NB4 (cell line): ENCODE measurements at regions not wholly inside any gene's neighbourhood (a gene's known extent, or its start where the extent isn't known, plus 50 kb on each side); places are given as distances from the start of the nearest gene placed in this dataset.

Experiments
- DNase-seq: peaks from one replicate; pipeline ENCODE4 v3.0.0; 2010; ENCODE audit warnings: low read depth
- H3K4me3 ChIP-seq: one replicate; pipeline ENCODE4 v1.5.1; 2011; ENCODE audit warnings: mild to moderate bottlenecking, low read depth, low read length, moderate library complexity
- CTCF ChIP-seq: IDR thresholded peaks from one replicate; pipeline ENCODE4 v1.5.1; 2012; ENCODE audit warnings: low read depth, low read length
- MYC ChIP-seq: IDR thresholded peaks from 2 replicates; pipeline ENCODE4 v1.6.1; 2011; ENCODE audit warnings: low read depth, low read length
- POLR2A ChIP-seq: IDR thresholded peaks from 2 replicates; pipeline ENCODE4 v1.6.1; 2011; ENCODE audit warnings: mild to moderate bottlenecking; ENCODE audit not compliant: insufficient read length; ENCODE audit errors: extremely low read depth
- TF ChIP-seq, protein P1 (sequence below): IDR thresholded peaks from 2 replicates; pipeline ENCODE4 v1.6.1; 2011; ENCODE audit warnings: low read depth, low read length

DNA sequence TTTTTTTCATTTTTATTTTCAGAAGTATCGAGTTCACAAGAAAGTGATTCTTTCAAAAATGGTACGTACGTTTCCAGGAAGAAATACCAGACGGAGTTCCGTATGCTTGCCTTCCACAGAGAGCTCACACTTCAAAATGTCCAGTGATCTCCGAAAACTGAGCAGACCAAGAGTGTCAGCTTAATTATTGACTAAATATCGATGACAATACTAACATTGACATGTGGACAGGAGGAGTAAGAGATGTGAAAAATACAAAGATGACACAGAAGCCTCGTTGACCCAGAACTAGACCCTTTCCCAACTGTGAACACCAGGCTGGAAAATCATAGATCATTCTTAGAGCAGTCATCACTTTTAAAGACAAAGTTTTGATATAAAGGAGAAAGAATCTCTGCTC is 440.0 kb upstream of the POU3F3 start:
- DNase-seq, result no peak
- H3K4me3 ChIP-seq, result no peak overlapping the region
- TF ChIP-seq CTCF (no peak), POLR2A (no peak), MYC (no peak)
- TF ChIP-seq, protein P1, sequence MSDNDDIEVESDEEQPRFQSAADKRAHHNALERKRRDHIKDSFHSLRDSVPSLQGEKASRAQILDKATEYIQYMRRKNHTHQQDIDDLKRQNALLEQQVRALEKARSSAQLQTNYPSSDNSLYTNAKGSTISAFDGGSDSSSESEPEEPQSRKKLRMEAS, result no peak

- TF ChIP-seq POLR2A (no peak), CTCF (no peak), MYC (no peak)
- TF ChIP-seq, protein P1, result no peak
- no peak for DNase-seq
Measured at GRCh38 chr2:104415284-104415683, 438.6 kb upstream of the POU3F3 start.

GRCh38 chr2:104416339-104417000 is 437.4 kb upstream of the POU3F3 start:
- TF ChIP-seq CTCF, result no peak
- TF ChIP-seq POLR2A, result no peak
- TF ChIP-seq, protein P1, result no peak
- no peak for TF ChIP-seq MYC
- H3K4me3 ChIP-seq, result no peak overlapping the region
- DNase-seq, result no peak

More at GRCh38 chr2:104415284-104415683, 438.6 kb upstream of the POU3F3 start:
- H3K4me3 ChIP-seq, result no peak overlapping the region

- DNase-seq, result no peak
- H3K4me3 ChIP-seq, result no peak overlapping the region
- TF ChIP-seq, protein P1, result no peak
- TF ChIP-seq MYC (no peak), POLR2A (no peak), CTCF (no peak)
Measured at GRCh38 chr2:104420420-104420819, 433.5 kb upstream of the POU3F3 start.

DNA sequence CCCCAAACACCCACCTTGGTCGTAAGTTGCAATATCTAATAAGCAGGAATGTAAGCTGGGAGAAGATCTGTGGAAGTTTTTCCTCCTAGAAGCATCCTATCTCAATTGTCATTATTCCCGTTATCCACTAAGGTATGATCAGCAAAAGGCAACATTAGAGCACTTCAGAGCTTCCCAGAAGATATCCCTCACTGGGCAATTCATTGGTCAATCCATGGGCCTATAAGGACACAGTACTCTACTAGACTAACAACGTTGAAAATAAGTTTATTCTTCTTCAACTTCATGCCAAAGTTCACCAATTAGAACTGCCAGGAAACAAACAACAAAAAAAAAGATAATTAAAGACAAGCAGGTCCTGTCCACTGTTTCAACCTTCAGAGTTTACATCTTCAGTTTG is 433.0 kb upstream of the POU3F3 start:
- DNase-seq, result no peak
- TF ChIP-seq POLR2A, result no peak
- no peak for TF ChIP-seq MYC
- TF ChIP-seq CTCF, result no peak
- TF ChIP-seq, protein P1, result no peak
- H3K4me3 ChIP-seq, result no peak overlapping the region
